Activated CD4-positive, alpha-beta memory T cell treated with anti-CD3 and anti-CD28 coated beads, Interleukin-2, amount 10 ng/mL, durations not matched to agents 7 days and 5 days (primary cell): ENCODE measurements at regions not wholly inside any gene's neighbourhood (a gene's known extent, or its start where the extent isn't known, plus 50 kb on each side); places are given as distances from the start of the nearest gene placed in this dataset.

Source experiments
- CTCF ChIA-PET: fragments of 350-600 bp; sonication (Branson Sonifier 250); formaldehyde crosslinking; loops from one replicate; lab custom pipeline; 2021; ENCODE audit warnings: antibody characterized with exemption, inconsistent platforms; lab: Charles Lee
- POLR2A ChIA-PET: fragments of 350-600 bp; sonication (Branson Sonifier 250); formaldehyde crosslinking; loops from one replicate; lab custom pipeline; 2021; ENCODE audit warnings: antibody characterized with exemption; lab: Charles Lee
- DNase-seq: peaks from one replicate; pipeline ENCODE4 v3.0.0-alpha.2; 2020
- H3K27ac Mint-ChIP-seq: one replicate; pipeline ENCODE4 v1.8.0; 2021; ENCODE audit warnings: mild to moderate bottlenecking, mixed read lengths
- H3K27me3 Mint-ChIP-seq: one replicate; pipeline ENCODE4 v1.8.0; 2021; ENCODE audit warnings: mixed read lengths
- H3K36me3 Mint-ChIP-seq: one replicate; pipeline ENCODE4 v1.8.0; 2021; ENCODE audit warnings: low read depth, mixed read lengths
- H3K4me1 Mint-ChIP-seq: one replicate; pipeline ENCODE4 v1.8.0; 2021; ENCODE audit warnings: mixed read lengths
- H3K4me3 Mint-ChIP-seq: one replicate; pipeline ENCODE4 v1.8.0; 2021; ENCODE audit warnings: mild to moderate bottlenecking, mixed read lengths
- H3K9me3 Mint-ChIP-seq: one replicate; pipeline ENCODE4 v1.8.0; 2021; ENCODE audit warnings: mixed read lengths

DNA sequence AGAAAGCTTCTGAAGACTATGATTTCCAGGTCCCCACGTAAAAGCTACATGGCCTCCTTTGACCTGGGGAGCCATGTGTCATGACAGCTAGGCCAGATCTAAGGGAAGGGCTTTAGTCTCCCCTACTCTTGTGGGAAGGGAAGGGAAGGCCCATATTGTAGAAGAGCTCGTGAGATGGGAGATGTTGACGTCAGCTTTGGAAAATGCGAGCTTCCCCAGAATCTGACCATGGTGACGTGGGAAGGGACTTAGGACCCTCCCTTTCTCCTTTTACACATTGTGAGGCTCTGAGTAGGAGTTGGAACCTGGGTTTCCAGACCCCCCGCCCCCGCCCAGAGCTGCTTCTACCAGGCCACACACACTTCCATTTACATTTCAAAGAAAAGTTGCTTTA lies 165.5 kb downstream of the SYK start:
- DNase-seq = no peak
- ChIA-PET POLR2A (no interaction called here), CTCF (interaction anchor here (1.9 kb wide), 1 partner anchor 52 kb away, joined by 9 read pairs; no protein-coding TSS in a partner anchor)
- no peak overlapping the region for H3K4me3 Mint-ChIP-seq
- H3K4me1 Mint-ChIP-seq = peaks cover 38% of the 10 kb centered on the region
- H3K9me3 Mint-ChIP-seq = peaks cover 2% of the 10 kb centered on the region
- no peaks in the 10 kb centered on the region for H3K27me3 Mint-ChIP-seq
- peaks cover 4% of the 10 kb centered on the region for H3K36me3 Mint-ChIP-seq
- H3K27ac Mint-ChIP-seq = no peak overlapping the region

DNA sequence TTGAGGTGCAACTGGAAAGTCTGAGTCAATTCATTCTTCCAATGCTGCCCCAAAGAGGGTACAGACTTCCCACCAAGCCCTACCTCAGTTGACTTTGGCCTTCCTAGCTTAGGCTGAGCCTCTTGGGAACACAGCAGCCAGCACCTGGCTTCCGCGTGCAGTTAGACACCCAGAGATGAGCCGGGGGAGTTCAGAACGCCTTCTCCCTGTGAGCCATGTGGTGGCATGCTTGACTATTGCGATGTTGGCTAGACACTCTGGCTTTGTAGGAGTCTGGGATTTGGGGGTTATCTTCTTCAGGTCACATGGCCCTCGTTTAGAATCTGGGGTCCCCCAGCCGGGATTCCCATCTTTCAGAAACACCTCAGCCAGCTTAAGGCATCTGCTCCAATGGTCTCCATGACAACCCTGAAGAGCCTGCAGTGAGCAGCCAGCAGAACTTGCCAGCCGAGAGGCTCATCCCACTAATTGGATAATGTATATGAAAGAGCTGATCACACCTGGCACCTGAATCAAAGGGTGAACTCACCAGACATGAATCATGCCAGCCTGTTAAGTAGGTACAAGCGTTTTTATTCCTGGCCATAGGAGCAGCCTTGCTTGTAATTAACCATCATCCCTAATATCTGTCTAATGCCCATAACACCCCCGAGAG lies 167.5 kb downstream of the SYK start:
- H3K27me3 Mint-ChIP-seq = peaks cover 2% of the 10 kb centered on the region
- H3K4me1 Mint-ChIP-seq = peaks cover 34% of the 10 kb centered on the region
- H3K4me3 Mint-ChIP-seq = no peak overlapping the region
- no peak for DNase-seq
- CTCF ChIA-PET = no interaction called here
- POLR2A ChIA-PET = no interaction called here
- H3K36me3 Mint-ChIP-seq = peaks cover 1% of the 10 kb centered on the region
- no peaks in the 10 kb centered on the region for H3K9me3 Mint-ChIP-seq
- H3K27ac Mint-ChIP-seq = no peak overlapping the region

DNA sequence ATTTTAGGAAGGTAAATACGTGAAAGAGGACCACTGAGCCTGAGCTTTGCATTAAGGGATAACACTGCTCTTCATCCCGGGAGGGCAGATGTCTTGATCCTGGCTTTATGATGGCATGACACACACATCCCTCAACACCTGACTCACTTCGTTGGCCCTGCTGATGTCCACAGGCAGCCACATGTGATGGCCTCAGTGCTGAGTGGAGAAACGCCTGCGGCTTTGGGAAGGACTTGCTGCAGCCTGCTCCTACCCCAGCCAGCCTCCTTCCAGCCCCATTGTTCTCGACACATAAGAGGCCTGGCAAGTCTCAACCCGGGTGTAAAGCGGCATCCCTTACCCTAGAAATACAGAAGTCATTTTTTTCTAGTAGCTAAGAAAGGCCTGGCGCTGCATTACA lies 169.0 kb downstream of the SYK start:
- H3K27me3 Mint-ChIP-seq = peaks cover 8% of the 10 kb centered on the region
- no peaks in the 10 kb centered on the region for H3K36me3 Mint-ChIP-seq
- peaks cover 21% of the 10 kb centered on the region for H3K4me1 Mint-ChIP-seq
- ChIA-PET CTCF (no interaction called here), POLR2A (no interaction called here)
- H3K9me3 Mint-ChIP-seq = no peaks in the 10 kb centered on the region
- no peak for DNase-seq
- H3K27ac Mint-ChIP-seq = no peak overlapping the region
- H3K4me3 Mint-ChIP-seq = no peak overlapping the region

DNA sequence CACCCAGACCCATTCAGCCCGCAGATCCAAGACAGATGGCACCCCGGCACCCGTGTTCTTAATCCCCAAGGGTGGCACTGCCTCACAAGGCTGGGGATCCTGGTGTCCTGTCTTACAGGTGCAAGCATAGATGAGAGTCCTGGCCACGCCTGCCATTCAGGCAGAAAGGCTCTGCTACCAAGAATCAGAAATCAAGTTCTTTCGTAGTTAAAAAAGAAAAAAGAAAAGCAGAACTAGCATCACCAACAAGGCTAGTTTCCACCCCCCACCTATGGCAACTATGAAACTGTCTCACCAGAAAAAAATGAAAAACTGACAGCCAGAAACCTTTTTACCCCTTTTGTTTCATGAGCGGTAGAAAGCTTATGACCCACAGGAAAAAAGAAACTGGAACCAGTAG lies 170.4 kb downstream of the SYK start:
- no peaks in the 10 kb centered on the region for H3K9me3 Mint-ChIP-seq

DNA sequence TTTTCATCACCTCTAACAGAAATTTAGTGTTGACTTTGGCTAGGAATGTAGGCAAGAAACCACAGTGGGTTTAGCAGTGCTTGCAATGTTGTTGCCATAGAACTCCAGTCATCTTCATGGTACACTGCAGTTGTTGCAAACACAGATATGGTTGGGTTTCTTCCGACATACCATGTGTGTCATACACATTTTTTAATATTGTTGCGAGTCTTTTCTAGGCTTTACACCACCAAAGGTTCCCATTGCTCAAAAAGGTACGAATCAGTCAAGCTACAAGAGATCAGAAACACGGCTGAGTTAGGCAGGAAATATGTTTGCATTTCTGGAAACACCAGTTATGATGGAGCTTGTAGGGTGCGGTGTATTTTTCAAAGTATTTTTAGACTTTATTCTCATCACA lies 172.4 kb downstream of the SYK start:
- peaks cover 2% of the 10 kb centered on the region for H3K4me1 Mint-ChIP-seq
- POLR2A ChIA-PET = no interaction called here
- no peak overlapping the region for H3K27ac Mint-ChIP-seq

More for the DNA sequence above, 170.4 kb downstream of the SYK start:
- ChIA-PET POLR2A (no interaction called here), CTCF (no interaction called here)
- H3K4me3 Mint-ChIP-seq = no peak overlapping the region
- no peak overlapping the region for H3K27ac Mint-ChIP-seq
- peaks cover 8% of the 10 kb centered on the region for H3K27me3 Mint-ChIP-seq
- no peak for DNase-seq
- no peaks in the 10 kb centered on the region for H3K36me3 Mint-ChIP-seq
- peaks cover 7% of the 10 kb centered on the region for H3K4me1 Mint-ChIP-seq

DNA sequence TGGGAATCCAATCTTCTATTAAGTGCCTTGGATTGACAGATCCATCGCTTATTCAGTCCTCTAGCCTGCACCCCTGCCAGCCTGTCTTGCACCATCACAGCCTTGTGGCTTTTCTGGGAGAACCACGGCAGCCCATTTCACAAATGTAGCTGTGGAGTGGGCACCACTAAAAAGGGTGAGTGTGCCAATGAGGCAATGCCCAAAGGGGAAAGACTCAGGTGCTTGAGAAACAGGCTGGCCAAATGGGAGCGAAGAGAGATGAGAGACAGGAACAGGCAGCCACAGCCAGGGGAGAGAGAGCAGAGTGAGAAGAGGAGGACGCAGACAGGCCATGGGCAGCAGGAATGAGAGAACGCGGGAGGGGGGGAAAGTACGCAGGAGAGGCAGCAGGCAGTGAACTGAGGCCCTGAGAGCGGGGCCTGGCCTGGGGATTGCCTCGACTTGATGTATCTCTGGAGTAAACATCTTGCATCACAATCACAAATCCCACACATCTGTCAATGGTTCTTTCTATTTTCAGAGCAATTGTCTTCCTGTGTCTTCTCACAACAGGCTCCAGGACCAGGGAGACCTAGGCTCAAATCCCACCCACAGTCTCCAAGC lies 173.1 kb downstream of the SYK start:
- Mint-ChIP-seq H3K4me1 (peaks cover 6% of the 10 kb centered on the region), H3K4me3 (no peak overlapping the region), H3K27me3 (peaks cover 12% of the 10 kb centered on the region), H3K27ac (no peak overlapping the region), H3K9me3 (no peaks in the 10 kb centered on the region), H3K36me3 (no peaks in the 10 kb centered on the region)
- DNase-seq = no peak
- ChIA-PET POLR2A (no interaction called here), CTCF (interaction anchor here (1.1 kb wide), 1 partner anchor 452 kb away, joined by 3 read pairs; no protein-coding TSS in a partner anchor)

More for the DNA sequence above, 172.4 kb downstream of the SYK start:
- peaks cover 9% of the 10 kb centered on the region for H3K27me3 Mint-ChIP-seq
- H3K9me3 Mint-ChIP-seq = no peaks in the 10 kb centered on the region
- no peaks in the 10 kb centered on the region for H3K36me3 Mint-ChIP-seq
- DNase-seq = no peak
- no peak overlapping the region for H3K4me3 Mint-ChIP-seq
- CTCF ChIA-PET = interaction anchor here (1.1 kb wide), 1 partner anchor 453 kb away, joined by 3 read pairs; no protein-coding TSS in a partner anchor

DNA sequence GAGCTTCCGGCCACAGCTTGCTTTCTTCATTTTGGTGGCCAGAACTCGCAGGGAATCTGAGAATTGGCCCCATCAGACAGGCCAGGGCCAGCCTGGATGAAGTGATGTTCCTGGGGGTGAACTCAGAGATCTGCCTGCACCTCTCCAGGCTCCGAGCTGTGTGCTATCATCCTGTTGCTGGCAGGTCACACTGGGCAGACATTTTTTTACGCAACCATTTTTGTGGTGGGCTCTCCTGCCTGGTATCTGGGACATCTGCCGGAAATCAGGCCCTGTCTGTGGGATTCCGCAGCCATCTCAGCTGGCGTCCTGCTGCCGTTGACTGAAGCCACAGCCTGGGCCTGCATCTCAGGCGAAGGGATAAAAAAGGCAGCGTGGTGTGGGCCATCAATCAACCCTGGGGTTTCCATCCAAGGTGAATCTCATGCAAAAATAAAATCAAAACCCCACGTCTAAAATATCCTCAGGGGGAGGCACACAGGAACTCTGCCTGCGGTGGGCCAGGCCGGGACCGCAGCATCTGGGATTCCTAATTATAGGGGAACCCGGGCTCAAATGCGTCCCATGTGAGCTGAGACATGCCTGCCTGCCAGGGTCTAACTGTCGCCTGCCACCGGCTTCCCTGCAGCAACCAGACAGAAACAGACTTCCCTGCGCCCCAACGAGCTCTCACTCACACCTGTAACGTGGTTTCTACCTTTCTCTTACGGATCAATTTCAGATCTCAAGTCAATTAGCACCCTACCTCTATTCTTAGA lies 174.3 kb downstream of the SYK start:
- ChIA-PET CTCF (no interaction called here), POLR2A (no interaction called here)
- no peaks in the 10 kb centered on the region for H3K9me3 Mint-ChIP-seq
- peaks cover 6% of the 10 kb centered on the region for H3K4me1 Mint-ChIP-seq
- H3K36me3 Mint-ChIP-seq = no peaks in the 10 kb centered on the region
- no peak overlapping the region for H3K4me3 Mint-ChIP-seq
- no peak overlapping the region for H3K27ac Mint-ChIP-seq
- no peak for DNase-seq
- peaks cover 18% of the 10 kb centered on the region for H3K27me3 Mint-ChIP-seq

DNA sequence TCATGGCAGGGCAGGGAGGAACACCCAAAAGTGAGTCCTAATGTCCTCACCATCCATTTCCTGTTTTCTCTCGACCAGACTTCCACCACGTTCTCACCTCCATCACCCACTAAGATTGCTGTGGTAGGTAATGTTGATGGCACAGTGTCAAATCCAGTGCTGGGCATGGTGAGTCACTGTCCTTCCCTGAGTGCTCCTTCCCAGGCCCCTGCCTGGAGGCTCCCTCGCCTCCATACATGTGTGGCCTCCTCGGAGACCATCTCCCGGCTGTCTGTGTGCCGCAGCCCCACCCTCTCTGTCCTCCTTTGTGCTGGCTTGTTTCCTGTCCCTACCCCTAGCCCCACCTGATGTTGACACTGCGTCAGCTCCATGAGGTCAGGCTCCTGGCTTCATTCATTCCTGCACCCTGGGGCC lies 177.5 kb downstream of the SYK start:
- peaks cover 16% of the 10 kb centered on the region for H3K27me3 Mint-ChIP-seq
- H3K27ac Mint-ChIP-seq = no peak overlapping the region
- H3K4me1 Mint-ChIP-seq = peaks cover 6% of the 10 kb centered on the region
- H3K4me3 Mint-ChIP-seq = no peak overlapping the region
- CTCF ChIA-PET = no interaction called here
- DNase-seq = no peak
- no peaks in the 10 kb centered on the region for H3K9me3 Mint-ChIP-seq
- no peaks in the 10 kb centered on the region for H3K36me3 Mint-ChIP-seq
- POLR2A ChIA-PET = no interaction called here

DNA sequence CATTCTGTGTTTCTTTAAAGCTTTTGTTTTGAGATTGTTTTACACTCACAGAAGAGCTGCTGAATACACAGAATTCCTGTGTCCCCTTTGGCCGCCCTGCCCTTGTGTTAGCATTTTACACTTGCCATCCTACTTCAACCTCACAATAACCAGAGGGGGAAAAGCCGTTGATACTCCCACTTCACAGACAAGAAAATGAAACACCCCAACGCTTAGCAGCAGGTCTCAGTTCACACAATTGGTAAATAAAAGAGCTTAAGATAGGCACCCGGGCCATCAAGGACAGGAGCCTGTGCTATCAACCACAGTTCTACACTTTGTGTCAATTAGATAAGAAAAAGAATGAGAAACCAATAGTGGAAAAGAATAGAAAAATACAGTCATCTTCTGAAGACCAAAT lies 178.0 kb downstream of the SYK start:
- CTCF ChIA-PET = no interaction called here
- Mint-ChIP-seq H3K27ac (no peak overlapping the region), H3K4me1 (peaks cover 6% of the 10 kb centered on the region), H3K27me3 (peaks cover 14% of the 10 kb centered on the region), H3K4me3 (no peak overlapping the region), H3K36me3 (no peaks in the 10 kb centered on the region), H3K9me3 (no peaks in the 10 kb centered on the region)
- POLR2A ChIA-PET = no interaction called here
- DNase-seq = no peak

DNA sequence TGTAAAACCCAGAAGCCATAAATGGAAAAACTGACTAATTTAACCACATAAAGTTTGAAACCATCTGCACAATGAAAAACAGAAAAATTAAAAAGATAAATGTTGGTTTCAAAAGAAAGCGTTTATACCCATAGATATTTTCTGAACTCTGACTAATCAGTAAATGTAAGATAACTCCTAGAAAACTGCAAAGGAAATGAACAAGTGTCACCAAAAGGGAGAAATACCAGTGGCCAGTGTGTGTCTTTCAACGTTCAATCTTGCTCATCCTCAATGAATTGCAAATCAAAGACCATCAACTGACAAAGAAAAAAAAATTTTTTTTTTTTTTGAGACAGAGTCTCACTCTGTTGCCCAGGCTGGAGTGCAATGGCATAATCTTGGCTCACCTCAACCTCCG lies 180.1 kb downstream of the SYK start:
- H3K27me3 Mint-ChIP-seq = peaks cover 10% of the 10 kb centered on the region
- POLR2A ChIA-PET = no interaction called here
- H3K36me3 Mint-ChIP-seq = no peaks in the 10 kb centered on the region
- H3K27ac Mint-ChIP-seq = no peak overlapping the region
- no peaks in the 10 kb centered on the region for H3K9me3 Mint-ChIP-seq
- no peak overlapping the region for H3K4me3 Mint-ChIP-seq
- no peak for DNase-seq
- CTCF ChIA-PET = no interaction called here
- peaks cover 6% of the 10 kb centered on the region for H3K4me1 Mint-ChIP-seq

DNA sequence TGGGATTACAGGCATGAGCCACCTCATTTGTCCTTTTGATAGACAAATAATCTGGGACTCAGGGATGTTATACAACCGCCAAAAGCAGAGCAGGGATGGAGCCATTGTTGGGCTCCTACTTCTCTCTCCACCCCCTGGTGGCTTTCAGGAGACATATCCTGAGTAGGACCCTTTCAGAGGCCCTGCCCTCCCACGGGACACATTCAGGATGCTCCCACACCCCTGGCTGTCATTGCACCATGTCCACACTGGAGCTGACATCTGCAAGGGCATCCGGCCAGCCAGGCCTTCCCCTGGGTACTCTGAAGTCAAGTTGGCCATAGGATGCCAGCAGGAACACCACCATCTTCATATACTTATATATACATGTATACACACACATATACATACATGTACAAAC lies 181.8 kb downstream of the SYK start:
- no peak overlapping the region for H3K27ac Mint-ChIP-seq
- no peak for DNase-seq
- no peaks in the 10 kb centered on the region for H3K36me3 Mint-ChIP-seq
- peaks cover 10% of the 10 kb centered on the region for H3K27me3 Mint-ChIP-seq
- ChIA-PET POLR2A (no interaction called here), CTCF (interaction anchor here (0.7 kb wide), 1 partner anchor 68 kb away, joined by 3 read pairs; no protein-coding TSS in a partner anchor)
- peaks cover 6% of the 10 kb centered on the region for H3K4me1 Mint-ChIP-seq
- no peaks in the 10 kb centered on the region for H3K9me3 Mint-ChIP-seq
- no peak overlapping the region for H3K4me3 Mint-ChIP-seq

DNA sequence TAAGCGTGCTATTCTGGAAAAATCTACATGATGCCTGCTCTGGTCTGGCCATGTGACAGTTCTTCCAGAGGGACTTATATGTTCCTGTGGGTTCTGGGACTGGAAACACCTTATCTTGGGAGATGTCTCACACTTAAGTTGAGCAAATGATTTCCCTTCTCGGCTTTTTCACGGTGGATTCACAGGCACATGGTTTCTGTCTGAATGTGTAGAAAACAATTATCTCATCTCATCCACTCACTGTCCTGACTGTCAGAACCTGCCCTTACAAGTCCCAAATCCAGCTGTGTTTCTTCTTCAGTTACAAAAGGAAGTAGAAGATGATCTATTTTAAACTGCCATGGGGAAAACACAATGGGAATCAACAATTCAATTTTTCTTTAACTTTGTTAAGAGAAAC lies 184.0 kb downstream of the SYK start:
- POLR2A ChIA-PET = no interaction called here
- DNase-seq = no peak
- no peak overlapping the region for H3K4me3 Mint-ChIP-seq
- no peaks in the 10 kb centered on the region for H3K9me3 Mint-ChIP-seq
- peaks cover 3% of the 10 kb centered on the region for H3K27me3 Mint-ChIP-seq
- CTCF ChIA-PET = interaction anchor here (1.5 kb wide), 1 partner anchor 441 kb away, joined by 10 read pairs; no protein-coding TSS in a partner anchor
- H3K4me1 Mint-ChIP-seq = no peaks in the 10 kb centered on the region
- H3K36me3 Mint-ChIP-seq = no peaks in the 10 kb centered on the region
- H3K27ac Mint-ChIP-seq = no peak overlapping the region

DNA sequence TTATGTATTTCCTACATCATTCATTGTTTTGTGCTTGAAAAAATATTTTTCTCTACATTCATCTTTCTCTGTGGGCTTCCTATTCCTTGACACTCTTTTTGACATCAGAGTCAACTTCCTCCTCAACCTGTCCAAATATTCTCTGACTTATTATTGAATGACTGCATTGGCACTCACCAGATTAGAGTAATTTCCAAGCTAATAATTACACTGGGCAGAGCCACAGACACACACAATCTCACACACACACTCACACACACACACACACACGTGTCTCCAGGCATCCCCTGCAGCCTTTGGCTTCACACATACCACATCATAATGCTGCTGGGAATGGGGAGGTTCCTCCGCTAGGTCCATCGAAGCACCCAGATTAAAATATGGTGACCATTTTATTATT lies 184.5 kb downstream of the SYK start:
- Mint-ChIP-seq H3K9me3 (no peaks in the 10 kb centered on the region), H3K27me3 (peaks cover 1% of the 10 kb centered on the region), H3K4me3 (no peak overlapping the region), H3K27ac (no peak overlapping the region), H3K36me3 (no peaks in the 10 kb centered on the region), H3K4me1 (no peaks in the 10 kb centered on the region)
- no peak for DNase-seq
- POLR2A ChIA-PET = no interaction called here
- CTCF ChIA-PET = no interaction called here
